Liver (tissue), 8 donors: ENCODE measurements at regions not wholly inside any gene's neighbourhood (a gene's known extent, or its start where the extent isn't known, plus 50 kb on each side); places are given as distances from the start of the nearest gene placed in this dataset.

Experiments
- DNase-seq: peaks from one replicate; pipeline ENCODE4 v3.0.0-alpha.2; 2017; ENCODE audit warnings: low spot score
- H3K27ac ChIP-seq, 2 donors: one replicate each; pipeline ENCODE4 v1.7.0; 2013; ENCODE audit warnings: inconsistent platforms in 2 of 2, low read length in 2 of 2, control low read depth in 1 of 2, low read depth in 1 of 2, mild to moderate bottlenecking in 1 of 2
- H3K27me3 ChIP-seq, 4 donors: one replicate each; pipeline versions ENCODE4 v1.6.1 to v1.7.0; 2013; ENCODE audit warnings: low read length in 3 of 4, inconsistent platforms in 1 of 4, mild to moderate bottlenecking in 1 of 4, moderate library complexity in 1 of 4; ENCODE audit not compliant: control insufficient read depth in 4 of 4, insufficient read depth in 4 of 4
- H3K36me3 ChIP-seq, 4 donors: one replicate each; pipeline versions ENCODE4 v1.6.1 to v1.7.0; 2013; ENCODE audit warnings: low read length in 3 of 4, mild to moderate bottlenecking in 3 of 4, low read depth in 1 of 4, moderate library complexity in 1 of 4; ENCODE audit not compliant: control insufficient read depth in 4 of 4, insufficient read depth in 3 of 4
- H3K4me1 ChIP-seq, 4 donors: one replicate each; pipeline versions ENCODE4 v1.6.1 to v1.7.0; 2013; ENCODE audit warnings: low read length in 3 of 4, mild to moderate bottlenecking in 3 of 4, moderate library complexity in 1 of 4; ENCODE audit not compliant: control insufficient read depth in 4 of 4, insufficient read depth in 4 of 4
- H3K4me3 ChIP-seq, 3 donors: one replicate each; pipeline versions ENCODE4 v1.6.1 to v1.7.0; 2013; ENCODE audit warnings: low read length in 3 of 3, control low read depth in 1 of 3, low read depth in 1 of 3, mild to moderate bottlenecking in 1 of 3
- H3K9ac ChIP-seq, 2 donors: one replicate each; pipeline ENCODE4 v1.7.0; 2013; ENCODE audit warnings: low read length in 2 of 2, mild to moderate bottlenecking in 2 of 2, moderate library complexity in 2 of 2, control low read depth in 1 of 2, low read depth in 1 of 2
- H3K9me3 ChIP-seq, 4 donors: one replicate each; pipeline versions ENCODE4 v1.6.1 to v1.7.0; 2013; ENCODE audit warnings: low read length in 3 of 4; ENCODE audit not compliant: control insufficient read depth in 4 of 4
- EGR1 ChIP-seq, 2 donors: IDR thresholded peaks; 2 replicates each; pipeline ENCODE4 v1.6.1; 2016 to 2018; ENCODE audit warnings: antibody characterized with exemption in 2 of 2, low read depth in 2 of 2
- FOXA1 ChIP-seq: IDR thresholded peaks from 2 replicates; pipeline ENCODE4 v1.6.1; 2016; ENCODE audit warnings: antibody characterized with exemption
- FOXA2 ChIP-seq: IDR thresholded peaks from 2 replicates; pipeline ENCODE4 v1.6.1; 2016; ENCODE audit warnings: antibody characterized with exemption
- GABPA ChIP-seq, 2 donors: IDR thresholded peaks in 1 of 2; conservative IDR thresholded peaks in 1 of 2; 2 replicates each; pipeline ENCODE4 v1.6.1; 2016; ENCODE audit warnings: antibody characterized with exemption in 2 of 2, mild to moderate bottlenecking in 1 of 2, moderate library complexity in 1 of 2
- HNF4A ChIP-seq, 2 donors: conservative IDR thresholded peaks; 2 replicates each; pipeline ENCODE4 v1.6.1; 2016; ENCODE audit warnings: antibody characterized with exemption in 2 of 2, mild to moderate bottlenecking in 2 of 2
- JUND ChIP-seq, 2 donors: IDR thresholded peaks; 2 replicates each; pipeline ENCODE4 v1.6.1; 2016; ENCODE audit warnings: antibody characterized with exemption in 2 of 2
- NR2F2 ChIP-seq: IDR thresholded peaks from 2 replicates; pipeline ENCODE4 v1.6.1; 2016; ENCODE audit warnings: antibody characterized with exemption
- RAD21 ChIP-seq, 2 donors: IDR thresholded peaks; 2 replicates each; pipeline ENCODE4 v1.6.1; 2016; ENCODE audit warnings: antibody characterized with exemption in 2 of 2, mild to moderate bottlenecking in 2 of 2
- RXRA ChIP-seq, 2 donors: IDR thresholded peaks; 2 replicates each; pipeline ENCODE4 v1.6.1; 2017 to 2018; ENCODE audit warnings: antibody characterized with exemption in 2 of 2, mild to moderate bottlenecking in 1 of 2
- SP1 ChIP-seq: IDR thresholded peaks from 2 replicates; pipeline ENCODE4 v1.6.1; 2018; ENCODE audit warnings: antibody characterized with exemption, mild to moderate bottlenecking
- TAF1 ChIP-seq: conservative IDR thresholded peaks from 2 replicates; pipeline ENCODE4 v1.6.1; 2016; ENCODE audit warnings: antibody characterized with exemption, mild to moderate bottlenecking
- YY1 ChIP-seq: IDR thresholded peaks from 2 replicates; pipeline ENCODE4 v1.6.1; 2016; ENCODE audit warnings: antibody characterized with exemption, mild to moderate bottlenecking
- WGBS: extraction: QIAGEN DNeasy Blood & Tissue Kit; methylation state at CpG from one replicate; pipeline ENCODE4 v1.1.7; 2013; 5-methylcytosine and 5-hydroxymethylcytosine counted together
- TF ChIP-seq, protein P1 (sequence below): IDR thresholded peaks from 2 replicates; pipeline ENCODE4 v1.6.1; 2016; ENCODE audit warnings: antibody characterized with exemption
- TF ChIP-seq, protein P2 (sequence below): IDR thresholded peaks from 2 replicates; pipeline ENCODE4 v1.6.1; 2016; ENCODE audit warnings: antibody characterized with exemption
- TF ChIP-seq, protein P3 (sequence below): IDR thresholded peaks from 2 replicates; pipeline ENCODE4 v1.6.1; 2016; ENCODE audit warnings: antibody characterized with exemption, mild to moderate bottlenecking
- TF ChIP-seq, protein P4 (sequence below): fragments of 150-350 bp; IDR thresholded peaks from 2 replicates; pipeline ENCODE4 v1.5.1; 2017; ENCODE audit warnings: improper control_type of control experiment, low read depth, low read length; ENCODE audit not compliant: missing input control
- donor health status: healthy.
- donor health status: healthy.
- donor health status: healthy.
- donor health status: healthy.
- donor health status: healthy.

DNA sequence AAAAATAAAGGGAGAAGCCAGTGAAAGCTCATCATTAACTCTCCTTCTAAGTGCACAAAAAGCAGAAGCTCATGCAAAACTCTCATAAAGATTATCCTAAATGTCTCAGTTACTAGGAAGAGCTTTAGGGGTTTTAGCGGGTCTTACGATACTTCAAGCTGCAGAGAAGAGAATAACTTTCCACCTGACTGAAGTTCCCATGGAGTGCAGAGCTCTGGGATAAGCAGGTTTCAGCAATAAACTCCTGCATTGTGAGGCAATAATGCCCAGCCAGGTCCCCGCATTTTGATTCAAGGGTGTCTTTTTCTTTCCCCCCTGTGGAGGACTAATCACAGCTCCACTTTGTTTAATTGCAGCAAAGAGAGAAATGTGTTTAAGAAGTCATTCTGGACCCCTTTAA is 241.9 kb upstream of the SP8 start:
- Histone ChIP-seq H3K36me3 (no peaks in the 10 kb centered on the region), H3K9me3 (no peaks in the 10 kb centered on the region), H3K4me3 (no peak overlapping the region), H3K27me3 (no peaks in the 10 kb centered on the region), H3K4me1 (no peaks in the 10 kb centered on the region), H3K9ac (no peak overlapping the region), H3K27ac (no peak overlapping the region)
- no peak for TF ChIP-seq HNF4A (conservative IDR thresholded peaks at IDR 0.05)
- TF ChIP-seq TAF1, result no peak
- TF ChIP-seq, protein P1, sequence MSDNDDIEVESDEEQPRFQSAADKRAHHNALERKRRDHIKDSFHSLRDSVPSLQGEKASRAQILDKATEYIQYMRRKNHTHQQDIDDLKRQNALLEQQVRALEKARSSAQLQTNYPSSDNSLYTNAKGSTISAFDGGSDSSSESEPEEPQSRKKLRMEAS, result no peak
- TF ChIP-seq RAD21 (IDR thresholded peaks at IDR 0.05), result no peak
- TF ChIP-seq, protein P2, sequence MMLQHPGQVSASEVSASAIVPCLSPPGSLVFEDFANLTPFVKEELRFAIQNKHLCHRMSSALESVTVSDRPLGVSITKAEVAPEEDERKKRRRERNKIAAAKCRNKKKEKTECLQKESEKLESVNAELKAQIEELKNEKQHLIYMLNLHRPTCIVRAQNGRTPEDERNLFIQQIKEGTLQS, result no peak
- WGBS, result 65% methylated on average over 3 of the region's 3 CpGs
- no peak for DNase-seq

DNA sequence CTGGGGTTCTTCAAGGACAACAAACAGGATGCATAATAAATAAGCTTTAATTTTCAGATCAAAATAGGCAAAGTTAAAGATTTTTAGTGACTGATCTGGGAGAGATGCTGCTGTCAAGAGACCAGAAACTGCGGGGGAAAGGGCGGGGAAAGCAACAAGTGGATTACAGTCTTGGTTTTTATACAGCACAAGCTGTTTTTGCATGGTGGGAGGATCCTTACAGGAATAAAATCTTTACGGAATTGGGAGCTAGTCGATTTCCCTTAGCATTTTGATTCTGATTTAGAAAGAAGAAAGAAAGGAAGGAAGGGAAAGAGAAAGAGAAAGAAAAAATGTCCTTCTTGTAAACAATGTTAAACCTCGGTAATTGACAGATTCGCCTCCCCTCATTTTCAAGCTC is 242.3 kb upstream of the SP8 start:
- no peaks in the 10 kb centered on the region for H3K4me1 ChIP-seq
- no peak for TF ChIP-seq HNF4A (conservative IDR thresholded peaks at IDR 0.05)
- TF ChIP-seq YY1, result no peak
- TF ChIP-seq FOXA1, result no peak
- no peak for TF ChIP-seq SP1
- TF ChIP-seq GABPA (IDR thresholded peaks at IDR 0.05 in 1 of 2, conservative IDR thresholded peaks at IDR 0.05 in 1 of 2), result no peak
- TF ChIP-seq, protein P2, result no peak
- TF ChIP-seq, protein P3, sequence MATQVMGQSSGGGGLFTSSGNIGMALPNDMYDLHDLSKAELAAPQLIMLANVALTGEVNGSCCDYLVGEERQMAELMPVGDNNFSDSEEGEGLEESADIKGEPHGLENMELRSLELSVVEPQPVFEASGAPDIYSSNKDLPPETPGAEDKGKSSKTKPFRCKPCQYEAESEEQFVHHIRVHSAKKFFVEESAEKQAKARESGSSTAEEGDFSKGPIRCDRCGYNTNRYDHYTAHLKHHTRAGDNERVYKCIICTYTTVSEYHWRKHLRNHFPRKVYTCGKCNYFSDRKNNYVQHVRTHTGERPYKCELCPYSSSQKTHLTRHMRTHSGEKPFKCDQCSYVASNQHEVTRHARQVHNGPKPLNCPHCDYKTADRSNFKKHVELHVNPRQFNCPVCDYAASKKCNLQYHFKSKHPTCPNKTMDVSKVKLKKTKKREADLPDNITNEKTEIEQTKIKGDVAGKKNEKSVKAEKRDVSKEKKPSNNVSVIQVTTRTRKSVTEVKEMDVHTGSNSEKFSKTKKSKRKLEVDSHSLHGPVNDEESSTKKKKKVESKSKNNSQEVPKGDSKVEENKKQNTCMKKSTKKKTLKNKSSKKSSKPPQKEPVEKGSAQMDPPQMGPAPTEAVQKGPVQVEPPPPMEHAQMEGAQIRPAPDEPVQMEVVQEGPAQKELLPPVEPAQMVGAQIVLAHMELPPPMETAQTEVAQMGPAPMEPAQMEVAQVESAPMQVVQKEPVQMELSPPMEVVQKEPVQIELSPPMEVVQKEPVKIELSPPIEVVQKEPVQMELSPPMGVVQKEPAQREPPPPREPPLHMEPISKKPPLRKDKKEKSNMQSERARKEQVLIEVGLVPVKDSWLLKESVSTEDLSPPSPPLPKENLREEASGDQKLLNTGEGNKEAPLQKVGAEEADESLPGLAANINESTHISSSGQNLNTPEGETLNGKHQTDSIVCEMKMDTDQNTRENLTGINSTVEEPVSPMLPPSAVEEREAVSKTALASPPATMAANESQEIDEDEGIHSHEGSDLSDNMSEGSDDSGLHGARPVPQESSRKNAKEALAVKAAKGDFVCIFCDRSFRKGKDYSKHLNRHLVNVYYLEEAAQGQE, result no peak
- TF ChIP-seq TAF1, result no peak
- TF ChIP-seq, protein P4, sequence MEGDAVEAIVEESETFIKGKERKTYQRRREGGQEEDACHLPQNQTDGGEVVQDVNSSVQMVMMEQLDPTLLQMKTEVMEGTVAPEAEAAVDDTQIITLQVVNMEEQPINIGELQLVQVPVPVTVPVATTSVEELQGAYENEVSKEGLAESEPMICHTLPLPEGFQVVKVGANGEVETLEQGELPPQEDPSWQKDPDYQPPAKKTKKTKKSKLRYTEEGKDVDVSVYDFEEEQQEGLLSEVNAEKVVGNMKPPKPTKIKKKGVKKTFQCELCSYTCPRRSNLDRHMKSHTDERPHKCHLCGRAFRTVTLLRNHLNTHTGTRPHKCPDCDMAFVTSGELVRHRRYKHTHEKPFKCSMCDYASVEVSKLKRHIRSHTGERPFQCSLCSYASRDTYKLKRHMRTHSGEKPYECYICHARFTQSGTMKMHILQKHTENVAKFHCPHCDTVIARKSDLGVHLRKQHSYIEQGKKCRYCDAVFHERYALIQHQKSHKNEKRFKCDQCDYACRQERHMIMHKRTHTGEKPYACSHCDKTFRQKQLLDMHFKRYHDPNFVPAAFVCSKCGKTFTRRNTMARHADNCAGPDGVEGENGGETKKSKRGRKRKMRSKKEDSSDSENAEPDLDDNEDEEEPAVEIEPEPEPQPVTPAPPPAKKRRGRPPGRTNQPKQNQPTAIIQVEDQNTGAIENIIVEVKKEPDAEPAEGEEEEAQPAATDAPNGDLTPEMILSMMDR, result no peak
- no peak for TF ChIP-seq JUND (IDR thresholded peaks at IDR 0.05)
- no peak for TF ChIP-seq RAD21 (IDR thresholded peaks at IDR 0.05)
- no peak for TF ChIP-seq EGR1 (IDR thresholded peaks at IDR 0.05; ENCODE audit: low read depth in 2 of 2)
- TF ChIP-seq NR2F2, result no peak
- TF ChIP-seq RXRA (IDR thresholded peaks at IDR 0.05), result no peak
- TF ChIP-seq FOXA2, result no peak
- H3K27me3 ChIP-seq, result no peaks in the 10 kb centered on the region
- H3K9me3 ChIP-seq, result no peaks in the 10 kb centered on the region
- H3K27ac ChIP-seq, result no peak overlapping the region
- no peaks in the 10 kb centered on the region for H3K36me3 ChIP-seq
- 50% methylated on average over 6 of the region's 6 CpGs for WGBS
- DNase-seq, result no peak
- H3K9ac ChIP-seq, result no peak overlapping the region
- H3K4me3 ChIP-seq, result no peak overlapping the region
